CD1c-positive myeloid dendritic cell (primary cell): ENCODE measurements at regions not wholly inside any gene's neighbourhood (a gene's known extent, or its start where the extent isn't known, plus 50 kb on each side); places are given as distances from the start of the nearest gene placed in this dataset.
"Not testable (repeated sequence)": the region's sequence is repeated elsewhere in the genome, so short reads cannot be mapped to it uniquely, and the experiment has no call there.

ENCODE experiments used
- DNase-seq: peaks from one replicate; pipeline ENCODE4 v3.0.0-alpha.2; 2016; ENCODE audit errors: extremely low spot score

- no peak for DNase-seq
Observed at GRCh38 chrX:122566401-122566800, 617.7 kb upstream of the GRIA3 start.

GRCh38 chrX:122567911-122568310 lies 616.2 kb upstream of the GRIA3 start:
- no peak for DNase-seq

GRCh38 chrX:122572461-122572860 lies 611.6 kb upstream of the GRIA3 start:
- DNase-seq, result no peak

GRCh38 chrX:122579036-122579435 lies 605.0 kb upstream of the GRIA3 start:
- DNase-seq, result no peak

GRCh38 chrX:122579526-122579925 lies 604.6 kb upstream of the GRIA3 start:
- no peak for DNase-seq

- no peak for DNase-seq
Observed at GRCh38 chrX:122582280-122582974, 601.7 kb upstream of the GRIA3 start.

- no peak for DNase-seq
Observed at GRCh38 chrX:122582975-122583305, 601.1 kb upstream of the GRIA3 start.

- DNase-seq, result no peak
Observed at GRCh38 chrX:122583551-122583950, 600.5 kb upstream of the GRIA3 start.

- no peak for DNase-seq
Observed at GRCh38 chrX:122584981-122585380, 599.1 kb upstream of the GRIA3 start.

GRCh38 chrX:122586831-122587230 lies 597.2 kb upstream of the GRIA3 start:
- DNase-seq, result no peak

- no peak for DNase-seq
Observed at GRCh38 chrX:122591546-122591945, 592.5 kb upstream of the GRIA3 start.

- no peak for DNase-seq
Observed at GRCh38 chrX:122596998-122597397, 587.1 kb upstream of the GRIA3 start.

- DNase-seq, result no peak
Observed at GRCh38 chrX:122622795-122623194, 561.3 kb upstream of the GRIA3 start.

GRCh38 chrX:122625239-122625638 lies 558.8 kb upstream of the GRIA3 start:
- DNase-seq, result no peak

- no peak for DNase-seq
Observed at GRCh38 chrX:122625821-122626220, 558.3 kb upstream of the GRIA3 start.

- no peak for DNase-seq
Observed at GRCh38 chrX:122626871-122627270, 557.2 kb upstream of the GRIA3 start.

- no peak for DNase-seq
Observed at GRCh38 chrX:122641136-122641535, 542.9 kb upstream of the GRIA3 start.

GRCh38 chrX:122641826-122642225 lies 542.3 kb upstream of the GRIA3 start:
- DNase-seq, result no peak

- DNase-seq, result not testable (repeated sequence)
Observed at GRCh38 chrX:122655256-122655655, 528.8 kb upstream of the GRIA3 start.

- DNase-seq, result no peak
Observed at GRCh38 chrX:122666601-122667000, 517.5 kb upstream of the GRIA3 start.

GRCh38 chrX:122667667-122668066 lies 516.4 kb upstream of the GRIA3 start:
- DNase-seq, result no peak

- DNase-seq, result no peak
Observed at GRCh38 chrX:122703762-122704161, 480.3 kb upstream of the GRIA3 start.

GRCh38 chrX:122739770-122740169 lies 444.3 kb upstream of the GRIA3 start:
- no peak for DNase-seq

- DNase-seq, result no peak
Observed at GRCh38 chrX:122770581-122770980, 413.5 kb upstream of the GRIA3 start.
